HUES6 (cell line): ENCODE measurements at regions not wholly inside any gene's neighbourhood (a gene's known extent, or its start where the extent isn't known, plus 50 kb on each side); places are given as distances from the start of the nearest gene placed in this dataset.

Source experiments
- H3K27ac ChIP-seq: 2 replicates; pipeline ENCODE4 v1.7.0; 2013; ENCODE audit warnings: low read depth, mild to moderate bottlenecking, low read length, inconsistent platforms
- H3K27me3 ChIP-seq: 2 replicates; pipeline ENCODE4 v1.6.1; 2013; ENCODE audit warnings: low read length; ENCODE audit not compliant: control insufficient read depth, insufficient read depth
- H3K36me3 ChIP-seq: 2 replicates; pipeline ENCODE4 v1.6.1; 2013; ENCODE audit warnings: low read length; ENCODE audit not compliant: control insufficient read depth, insufficient read depth
- H3K4me1 ChIP-seq: 2 replicates; pipeline ENCODE4 v1.6.1; 2013; ENCODE audit warnings: low read length; ENCODE audit not compliant: control insufficient read depth, insufficient read depth
- H3K4me3 ChIP-seq: 2 replicates; pipeline ENCODE4 v1.5.1; 2013; ENCODE audit warnings: low read depth, low read length
- H3K9ac ChIP-seq: one replicate; pipeline ENCODE4 v1.6.1; 2013; ENCODE audit warnings: mild to moderate bottlenecking, low read length
- H3K9me3 ChIP-seq: 2 replicates; pipeline ENCODE4 v1.6.1; 2013; ENCODE audit warnings: low read depth, low read length; ENCODE audit not compliant: control insufficient read depth, insufficient read depth

DNA sequence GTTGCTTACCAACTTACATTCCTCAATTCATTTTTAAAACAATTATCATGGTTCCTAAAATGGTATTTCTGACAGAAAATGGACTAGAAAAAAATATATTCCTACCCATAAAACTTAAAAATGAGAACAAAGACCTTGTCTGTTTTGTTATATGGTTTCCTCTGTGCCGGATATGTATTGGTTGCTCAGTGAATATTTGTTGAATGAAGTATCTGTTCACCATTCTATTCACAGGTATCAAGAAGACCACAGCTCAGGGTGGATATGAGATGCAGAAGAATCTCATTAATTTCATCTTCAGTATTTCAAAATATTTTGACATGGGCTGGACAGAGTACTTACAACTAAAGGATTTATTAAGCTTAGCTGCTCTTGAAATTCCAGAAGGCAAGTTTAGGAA is 58.1 kb downstream of the TUSC7 start:
- H3K4me1 ChIP-seq = no peaks in the 10 kb centered on the region
- H3K27me3 ChIP-seq = no peaks in the 10 kb centered on the region
- H3K27ac ChIP-seq = no peak overlapping the region
- H3K36me3 ChIP-seq = no peaks in the 10 kb centered on the region
- H3K9ac ChIP-seq = no peak overlapping the region
- H3K9me3 ChIP-seq = no peaks in the 10 kb centered on the region
- H3K4me3 ChIP-seq = no peak overlapping the region

DNA sequence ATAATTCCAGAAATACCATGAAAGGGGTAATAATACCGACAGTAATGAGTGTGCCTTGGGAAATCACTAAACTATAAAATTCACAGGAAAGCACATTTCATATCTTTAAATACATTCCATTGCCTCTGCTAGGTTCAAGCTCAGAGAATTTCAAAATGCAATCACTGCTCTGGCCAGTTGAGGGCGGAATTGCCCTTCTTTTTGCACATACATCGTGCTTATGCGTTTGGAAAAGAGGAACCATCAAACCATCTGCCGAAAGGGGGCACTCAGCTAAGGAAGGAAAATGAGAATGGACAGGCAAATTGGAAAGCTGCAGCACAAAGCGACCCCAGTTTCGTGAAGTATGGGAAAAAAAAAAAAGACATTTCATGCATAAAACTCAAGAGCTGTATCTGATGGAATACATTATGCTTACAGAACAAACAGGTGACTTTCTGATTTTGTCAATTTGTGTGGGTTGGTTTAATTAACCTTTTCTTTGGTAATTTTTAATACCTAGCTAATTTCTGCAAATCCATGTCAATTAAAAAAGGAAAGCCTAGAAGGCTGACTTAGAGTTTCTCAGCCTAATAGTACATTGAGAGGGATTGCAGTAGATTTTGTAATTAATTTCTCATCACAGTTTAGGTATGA is 61.4 kb downstream of the TUSC7 start:
- Histone ChIP-seq H3K36me3 (no peaks in the 10 kb centered on the region), H3K27ac (no peak overlapping the region), H3K4me3 (no peak overlapping the region), H3K9ac (no peak overlapping the region), H3K9me3 (no peaks in the 10 kb centered on the region), H3K27me3 (no peaks in the 10 kb centered on the region), H3K4me1 (no peaks in the 10 kb centered on the region)

DNA sequence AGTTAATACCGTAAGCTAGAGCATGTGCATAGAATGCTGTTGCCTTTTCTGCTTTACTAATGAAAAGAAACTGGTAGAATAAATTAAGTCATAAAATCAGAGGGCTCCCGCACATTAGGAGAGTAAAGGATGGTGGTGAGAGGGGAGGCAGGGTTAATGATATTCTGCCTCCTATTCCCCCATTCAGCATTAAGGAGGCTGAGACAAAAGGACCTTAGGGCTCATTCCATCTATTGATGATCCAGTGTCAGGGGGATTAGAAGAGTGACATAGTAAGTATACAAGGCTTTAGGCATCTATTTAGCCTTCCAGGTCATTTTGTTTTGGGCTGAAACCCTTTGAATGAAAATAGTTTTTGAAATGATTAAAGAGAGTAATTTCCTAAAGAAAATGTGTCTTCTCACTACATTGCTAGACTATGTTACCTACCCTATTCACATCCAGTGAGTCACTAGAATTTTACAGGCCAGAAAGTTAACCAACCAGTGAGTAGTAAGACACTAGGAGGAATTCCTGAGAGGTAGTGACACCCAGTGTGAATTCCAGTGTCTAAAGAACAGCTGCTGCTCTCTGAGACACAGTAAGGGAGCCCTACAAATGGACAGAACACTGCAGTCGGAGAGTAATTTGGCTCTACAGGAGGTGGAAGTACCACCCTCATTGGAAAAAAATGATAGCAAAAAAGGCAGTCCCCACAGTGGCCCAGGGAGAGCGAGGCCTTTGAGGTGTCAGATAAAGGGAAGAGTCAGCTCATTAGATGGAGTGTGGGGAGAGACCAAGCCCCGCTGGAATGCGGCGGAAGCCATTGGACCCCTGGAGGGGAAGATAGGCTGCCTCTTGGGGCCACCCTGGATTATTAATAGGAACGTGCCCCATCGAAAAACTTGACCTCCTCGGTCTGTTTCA is 67.6 kb downstream of the TUSC7 start:
- Histone ChIP-seq H3K4me1 (peaks cover 13% of the 10 kb centered on the region), H3K36me3 (no peaks in the 10 kb centered on the region), H3K4me3 (no peak overlapping the region), H3K27ac (no peak overlapping the region), H3K9me3 (no peaks in the 10 kb centered on the region), H3K9ac (no peak overlapping the region), H3K27me3 (no peaks in the 10 kb centered on the region)

DNA sequence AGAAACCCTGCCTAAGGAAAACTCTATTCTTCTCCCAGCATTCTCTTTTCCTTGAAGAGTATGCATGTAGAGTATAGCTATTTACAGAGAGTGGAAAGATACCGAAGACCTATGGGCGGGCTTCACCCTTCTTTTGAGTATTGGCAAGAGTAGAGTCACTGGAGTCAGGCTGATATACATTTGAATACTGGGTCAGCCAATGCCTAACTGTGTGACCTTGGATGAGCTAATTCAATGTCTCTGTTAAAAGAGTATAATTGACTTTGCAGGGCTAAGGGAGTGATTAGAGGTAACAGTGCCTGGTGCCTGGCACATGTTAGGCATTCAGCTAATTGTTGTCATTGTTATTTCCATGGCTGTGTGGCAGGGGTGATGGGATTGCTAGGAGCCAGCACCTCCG is 75.6 kb downstream of the TUSC7 start:
- H3K9ac ChIP-seq = no peak overlapping the region
- no peak overlapping the region for H3K4me3 ChIP-seq
- no peak overlapping the region for H3K27ac ChIP-seq
- no peaks in the 10 kb centered on the region for H3K9me3 ChIP-seq
- H3K36me3 ChIP-seq = no peaks in the 10 kb centered on the region
- H3K4me1 ChIP-seq = peaks cover 12% of the 10 kb centered on the region; the same call in 1 of the 2 replicates
- H3K27me3 ChIP-seq = no peaks in the 10 kb centered on the region

DNA sequence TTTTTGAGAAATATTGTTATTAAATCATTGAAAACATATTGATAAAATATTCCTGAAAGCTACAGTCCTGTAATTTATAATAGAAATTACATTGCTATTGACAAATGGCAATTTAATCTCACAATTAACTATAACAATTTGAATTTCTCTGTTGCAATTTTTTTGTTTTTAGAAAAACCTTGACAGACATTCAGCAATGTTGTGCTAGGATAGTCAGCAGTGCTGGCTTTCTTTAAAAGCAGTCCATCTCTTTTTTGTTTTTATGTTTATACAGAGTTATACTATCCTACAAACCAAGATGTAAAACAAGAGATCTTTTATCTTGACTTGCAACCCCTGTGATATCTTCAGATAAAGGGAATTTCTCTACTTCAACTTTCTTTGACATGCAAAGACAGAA is 93.1 kb downstream of the TUSC7 start:
- Histone ChIP-seq H3K9me3 (no peaks in the 10 kb centered on the region), H3K4me1 (no peaks in the 10 kb centered on the region), H3K27ac (no peak overlapping the region), H3K9ac (no peak overlapping the region), H3K27me3 (no peaks in the 10 kb centered on the region), H3K36me3 (no peaks in the 10 kb centered on the region), H3K4me3 (no peak overlapping the region)

DNA sequence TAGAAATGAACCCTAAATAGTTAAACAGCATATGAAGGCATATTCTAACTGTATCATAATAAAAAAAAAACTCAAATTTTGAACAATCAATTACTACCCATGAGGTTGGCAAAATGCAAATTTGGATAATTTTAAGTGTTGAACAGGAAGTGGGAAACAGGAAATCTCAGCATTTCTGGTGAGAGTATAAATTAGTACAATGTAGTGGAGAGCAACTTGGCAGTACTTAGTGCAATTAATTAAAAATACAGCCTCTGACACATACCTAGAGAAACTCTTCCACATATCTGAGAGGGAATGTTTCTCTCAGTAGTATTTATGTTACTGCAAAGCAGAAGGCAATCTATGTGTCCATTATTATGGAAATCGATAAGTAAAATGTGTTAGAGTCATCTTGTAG is 96.8 kb downstream of the TUSC7 start:
- no peaks in the 10 kb centered on the region for H3K36me3 ChIP-seq
- no peak overlapping the region for H3K9ac ChIP-seq
- no peak overlapping the region for H3K4me3 ChIP-seq
- H3K4me1 ChIP-seq = no peaks in the 10 kb centered on the region
- no peaks in the 10 kb centered on the region for H3K27me3 ChIP-seq
- peaks cover 17% of the 10 kb centered on the region for H3K9me3 ChIP-seq
- H3K27ac ChIP-seq = no peak overlapping the region

DNA sequence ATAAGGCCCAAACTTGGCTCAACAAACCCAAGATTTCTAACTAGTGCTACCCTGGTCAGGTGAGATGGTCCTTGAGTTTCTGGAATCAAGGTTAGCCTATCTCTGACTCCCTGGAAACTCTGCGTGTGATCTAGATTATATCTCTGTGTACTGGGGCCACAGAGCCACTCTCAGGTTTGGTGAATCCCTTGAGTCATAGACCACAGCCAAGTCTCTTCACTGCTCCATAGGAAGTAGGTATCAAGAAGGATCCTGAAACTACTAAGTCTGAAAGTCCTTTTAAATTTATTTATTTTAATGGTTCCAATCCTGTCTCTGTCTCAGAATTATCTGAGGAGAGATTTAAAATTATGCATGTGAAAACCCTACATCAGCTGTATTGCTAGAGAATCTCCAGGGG is 99.1 kb downstream of the TUSC7 start:
- no peaks in the 10 kb centered on the region for H3K27me3 ChIP-seq
- H3K36me3 ChIP-seq = no peaks in the 10 kb centered on the region
- no peak overlapping the region for H3K9ac ChIP-seq
- no peak overlapping the region for H3K4me3 ChIP-seq
- no peak overlapping the region for H3K27ac ChIP-seq
- H3K4me1 ChIP-seq = no peaks in the 10 kb centered on the region
- peaks cover 17% of the 10 kb centered on the region for H3K9me3 ChIP-seq

DNA sequence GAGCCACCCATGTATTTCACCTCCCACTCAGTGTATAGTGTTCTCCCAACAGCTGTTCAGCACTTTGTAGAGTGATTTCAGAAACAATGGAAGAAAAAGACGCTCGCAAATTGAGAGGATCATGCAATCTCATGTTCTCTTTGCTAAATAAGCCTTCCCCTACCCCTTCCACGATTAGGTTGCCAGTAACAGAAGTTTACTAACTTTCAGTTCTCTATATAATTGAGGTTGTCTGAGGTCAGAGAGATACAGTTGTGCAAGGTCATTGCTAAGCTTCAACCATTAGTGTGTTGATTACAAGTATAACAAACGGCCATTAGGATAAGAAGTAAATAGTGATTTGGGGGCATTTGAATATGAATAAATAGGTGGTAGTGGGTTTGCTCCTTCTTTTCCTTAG is 99.6 kb downstream of the TUSC7 start:
- Histone ChIP-seq H3K27me3 (no peaks in the 10 kb centered on the region), H3K9me3 (peaks cover 17% of the 10 kb centered on the region), H3K4me3 (no peak overlapping the region), H3K9ac (no peak overlapping the region), H3K4me1 (no peaks in the 10 kb centered on the region), H3K27ac (no peak overlapping the region), H3K36me3 (no peaks in the 10 kb centered on the region)

DNA sequence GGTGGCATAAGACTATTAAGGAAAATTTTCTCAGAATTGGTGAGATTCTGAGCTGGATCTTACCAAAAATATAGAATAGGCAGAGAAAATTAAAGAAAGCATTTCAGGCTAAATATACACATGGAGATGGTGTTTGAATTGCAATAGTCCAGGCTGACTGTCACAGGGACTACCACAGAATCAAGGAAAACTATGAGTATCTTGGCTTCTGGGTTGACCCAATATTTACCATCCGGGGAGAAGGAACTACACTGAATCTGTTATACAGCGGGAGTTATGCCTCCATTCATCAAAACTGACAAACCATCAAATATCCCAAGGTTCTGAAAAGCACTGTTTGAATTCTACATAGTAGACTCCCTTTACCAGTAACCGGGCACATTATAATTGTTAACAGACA is 102.2 kb downstream of the TUSC7 start:
- Histone ChIP-seq H3K36me3 (no peaks in the 10 kb centered on the region), H3K4me3 (no peak overlapping the region), H3K4me1 (peaks cover 21% of the 10 kb centered on the region), H3K27me3 (no peaks in the 10 kb centered on the region), H3K27ac (no peak overlapping the region), H3K9ac (no peak overlapping the region), H3K9me3 (peaks cover 17% of the 10 kb centered on the region)

DNA sequence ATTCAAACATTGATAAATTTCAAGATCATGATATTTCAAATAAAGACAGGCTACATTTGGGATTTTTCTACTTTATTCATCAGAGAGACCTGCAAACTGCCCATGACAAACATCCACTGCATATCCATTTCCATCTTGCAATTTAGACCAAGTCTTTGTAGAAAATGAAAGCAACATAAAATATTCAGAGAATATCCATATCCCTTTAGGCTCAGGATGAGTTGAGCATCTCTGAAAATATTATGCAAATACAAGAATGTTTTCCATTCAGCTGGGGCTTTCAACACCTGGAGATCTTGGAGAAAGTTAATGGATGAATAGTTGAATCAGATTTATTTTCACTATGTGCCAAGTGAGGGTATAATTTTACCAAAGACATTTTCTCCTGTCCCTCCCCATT is 103.4 kb downstream of the TUSC7 start:
- Histone ChIP-seq H3K4me3 (no peak overlapping the region), H3K27me3 (no peaks in the 10 kb centered on the region), H3K4me1 (peaks cover 21% of the 10 kb centered on the region), H3K9me3 (peaks cover 17% of the 10 kb centered on the region), H3K36me3 (no peaks in the 10 kb centered on the region), H3K9ac (no peak overlapping the region), H3K27ac (no peak overlapping the region)

DNA sequence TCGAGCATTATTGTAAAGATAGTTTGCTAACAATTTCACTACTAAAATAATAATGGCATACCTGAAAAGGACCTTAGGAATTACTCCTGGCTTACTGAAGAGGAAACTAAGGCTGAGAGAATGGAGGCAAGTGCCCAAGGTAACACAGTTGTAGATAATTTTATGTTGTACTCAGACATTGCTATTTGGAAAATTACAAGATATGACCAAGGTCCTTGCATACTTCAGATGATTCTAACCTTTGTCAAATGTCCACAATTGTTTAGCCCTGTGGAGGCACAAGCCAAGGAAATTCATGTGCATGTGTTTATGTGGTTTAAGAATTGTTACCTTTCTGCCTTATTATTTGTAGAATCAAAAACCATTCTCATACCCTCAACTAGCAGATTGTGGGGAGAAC is 105.7 kb downstream of the TUSC7 start:
- Histone ChIP-seq H3K9me3 (peaks cover 10% of the 10 kb centered on the region), H3K36me3 (no peaks in the 10 kb centered on the region), H3K4me3 (no peak overlapping the region), H3K9ac (no peak overlapping the region), H3K27ac (no peak overlapping the region), H3K27me3 (no peaks in the 10 kb centered on the region), H3K4me1 (peaks cover 21% of the 10 kb centered on the region)
